ENCODE measurements at regions not wholly inside any gene's neighbourhood (a gene's known extent, or its start where the extent isn't known, plus 50 kb on each side); places are given as distances from the start of the nearest gene placed in this dataset.

DNA sequence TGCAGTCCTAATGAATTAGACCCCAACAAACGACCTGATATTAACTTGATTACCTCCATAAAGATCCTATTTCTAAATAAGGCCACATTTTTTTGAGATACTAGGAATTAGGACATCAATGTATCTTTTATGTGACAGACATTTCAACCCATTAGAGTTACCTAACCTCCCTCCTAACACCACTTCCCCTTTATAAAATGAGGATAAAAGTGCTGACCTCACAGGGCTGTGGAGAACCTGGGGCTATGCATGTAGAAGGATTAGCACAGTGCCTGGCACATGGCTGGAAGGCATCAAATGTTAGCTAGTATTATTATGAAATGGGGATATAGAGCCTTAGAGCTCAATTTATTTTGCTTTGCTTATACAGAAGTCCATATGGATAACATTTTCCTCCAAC is 53.5 kb upstream of the LRRN1 start:
- Histone ChIP-seq H3K4me3 (replicated peaks in 1 of 3; ENCODE audit: low read depth in 2 of 3, low read length in 3 of 3) (no peak overlapping the region), H4K20me1 (ENCODE audit: insufficient read depth, low read length) (no peaks in the 10 kb centered on the region), H3K4me2 (replicated peaks; ENCODE audit: extremely low read depth, low read length, poor library complexity, severe bottlenecking) (no peak overlapping the region), H3K79me2 (ENCODE audit: insufficient read depth, low read length) (no peaks in the 10 kb centered on the region), H3K36me3 (replicated peaks in 1 of 2; ENCODE audit: control insufficient read depth in 1 of 2, insufficient read depth in 2 of 2, low read length in 2 of 2) (no peaks in the 10 kb centered on the region), H3K4me1 (ENCODE audit: control insufficient read depth in 1 of 2, insufficient read depth in 2 of 2, low read length in 2 of 2) (peaks cover 0 to 7% of the 10 kb centered on the region in 2 donors), H2AFZ (ENCODE audit: insufficient read depth, low read depth, low read length, poor library complexity, severe bottlenecking) (no peak overlapping the region), H3K27me3 (ENCODE audit: control insufficient read depth in 2 of 2, insufficient read depth in 2 of 2, low read length in 2 of 2) (no peaks in the 10 kb centered on the region), H3K9me3 (replicated peaks in 1 of 2; ENCODE audit: control insufficient read depth in 1 of 2, insufficient read depth in 1 of 2, low read length in 2 of 2) (no peaks in the 10 kb centered on the region), H3K27ac (ENCODE audit: low read depth in 1 of 2, low read length in 2 of 2) (no peak overlapping the region), H3K9ac (ENCODE audit: insufficient read depth, low read length, poor library complexity, severe bottlenecking) (no peak overlapping the region)
- peak; percentile 1 to 10 (median 3) for DNase-seq
- peaks cover 0 to 2% (median 0%) of the 10 kb centered on the region in 7 donors for H3K9me3 Mint-ChIP-seq
- WGBS (ENCODE audit: insufficient coverage), result no CpG with 5 or more reads among the region's 1 CpG
- no peaks in the 10 kb centered on the region for H3K36me3 Mint-ChIP-seq
- H3K27ac Mint-ChIP-seq, result peak overlapping the region in 2 of 7 donors; percentile 22 to 63
- peaks cover 0 to 2% (median 0%) of the 10 kb centered on the region in 3 donors for H3K27me3 Mint-ChIP-seq (ENCODE audit: low read depth in 3 of 3)
- intact Hi-C loops (cut with micrococcal nuclease), result no loop called here
- TF ChIP-seq, protein P1, sequence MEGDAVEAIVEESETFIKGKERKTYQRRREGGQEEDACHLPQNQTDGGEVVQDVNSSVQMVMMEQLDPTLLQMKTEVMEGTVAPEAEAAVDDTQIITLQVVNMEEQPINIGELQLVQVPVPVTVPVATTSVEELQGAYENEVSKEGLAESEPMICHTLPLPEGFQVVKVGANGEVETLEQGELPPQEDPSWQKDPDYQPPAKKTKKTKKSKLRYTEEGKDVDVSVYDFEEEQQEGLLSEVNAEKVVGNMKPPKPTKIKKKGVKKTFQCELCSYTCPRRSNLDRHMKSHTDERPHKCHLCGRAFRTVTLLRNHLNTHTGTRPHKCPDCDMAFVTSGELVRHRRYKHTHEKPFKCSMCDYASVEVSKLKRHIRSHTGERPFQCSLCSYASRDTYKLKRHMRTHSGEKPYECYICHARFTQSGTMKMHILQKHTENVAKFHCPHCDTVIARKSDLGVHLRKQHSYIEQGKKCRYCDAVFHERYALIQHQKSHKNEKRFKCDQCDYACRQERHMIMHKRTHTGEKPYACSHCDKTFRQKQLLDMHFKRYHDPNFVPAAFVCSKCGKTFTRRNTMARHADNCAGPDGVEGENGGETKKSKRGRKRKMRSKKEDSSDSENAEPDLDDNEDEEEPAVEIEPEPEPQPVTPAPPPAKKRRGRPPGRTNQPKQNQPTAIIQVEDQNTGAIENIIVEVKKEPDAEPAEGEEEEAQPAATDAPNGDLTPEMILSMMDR (IDR thresholded peaks at IDR 0.05), result no peak
- peaks cover 5% of the 10 kb centered on the region for H3K4me1 Mint-ChIP-seq
- H3K4me3 Mint-ChIP-seq, result no peak overlapping the region

DNA sequence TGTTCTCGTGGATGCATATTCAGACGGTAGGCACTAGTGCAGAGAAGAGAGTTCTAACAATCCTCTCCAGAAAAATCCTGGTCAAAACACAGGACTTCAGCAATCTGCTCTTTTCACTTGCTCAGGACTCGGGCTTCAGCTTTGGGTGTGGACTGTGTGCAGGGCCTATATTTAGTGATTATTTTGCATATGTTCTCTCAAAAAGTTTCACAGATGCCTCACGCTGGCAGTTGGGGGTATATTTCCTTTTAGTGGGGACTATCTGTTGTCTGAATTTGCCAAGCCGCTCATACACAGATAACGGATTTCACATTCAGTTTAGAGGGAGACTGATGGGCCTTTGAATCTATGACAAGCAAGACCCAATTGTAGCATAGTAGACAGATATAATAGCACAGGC is 54.4 kb upstream of the LRRN1 start:
- H3K4me2 ChIP-seq (replicated peaks; ENCODE audit: extremely low read depth, low read length, poor library complexity, severe bottlenecking), result no peak overlapping the region
- TF ChIP-seq, protein P1 (IDR thresholded peaks at IDR 0.05), result no peak
- no peak overlapping the region for H3K9ac ChIP-seq (ENCODE audit: insufficient read depth, low read length, poor library complexity, severe bottlenecking)
- H3K4me3 Mint-ChIP-seq, result no peak overlapping the region
- H3K27me3 Mint-ChIP-seq (ENCODE audit: low read depth in 3 of 3), result peaks cover 0 to 5% (median 0%) of the 10 kb centered on the region in 3 donors
- intact Hi-C loops (cut with micrococcal nuclease), result no loop called here
- H3K9me3 Mint-ChIP-seq, result peaks cover 0 to 3% (median 1%) of the 10 kb centered on the region in 7 donors
- H3K27ac ChIP-seq (ENCODE audit: low read depth in 1 of 2, low read length in 2 of 2), result no peak overlapping the region
- no peaks in the 10 kb centered on the region for H3K9me3 ChIP-seq (replicated peaks in 1 of 2; ENCODE audit: control insufficient read depth in 1 of 2, insufficient read depth in 1 of 2, low read length in 2 of 2)
- H3K4me3 ChIP-seq (replicated peaks in 1 of 3; ENCODE audit: low read depth in 2 of 3, low read length in 3 of 3), result no peak overlapping the region
- no peaks in the 10 kb centered on the region for H3K36me3 Mint-ChIP-seq
- peaks cover 5% of the 10 kb centered on the region for H3K4me1 Mint-ChIP-seq
- no peaks in the 10 kb centered on the region for H4K20me1 ChIP-seq (ENCODE audit: insufficient read depth, low read length)
- peaks cover 0 to 7% of the 10 kb centered on the region in 2 donors for H3K4me1 ChIP-seq (ENCODE audit: control insufficient read depth in 1 of 2, insufficient read depth in 2 of 2, low read length in 2 of 2)
- H2AFZ ChIP-seq (ENCODE audit: insufficient read depth, low read depth, low read length, poor library complexity, severe bottlenecking), result no peak overlapping the region
- H3K79me2 ChIP-seq (ENCODE audit: insufficient read depth, low read length), result no peaks in the 10 kb centered on the region
- no peak overlapping the region for H3K27ac Mint-ChIP-seq
- H3K36me3 ChIP-seq (replicated peaks in 1 of 2; ENCODE audit: control insufficient read depth in 1 of 2, insufficient read depth in 2 of 2, low read length in 2 of 2), result no peaks in the 10 kb centered on the region
- 94% methylated on average over 3 of the region's 6 CpGs for WGBS (ENCODE audit: insufficient coverage)
- no peaks in the 10 kb centered on the region for H3K27me3 ChIP-seq (ENCODE audit: control insufficient read depth in 2 of 2, insufficient read depth in 2 of 2, low read length in 2 of 2)
- no peak for DNase-seq
